Suprapubic skin (tissue), 4 donors: ENCODE measurements at regions not wholly inside any gene's neighbourhood (a gene's known extent, or its start where the extent isn't known, plus 50 kb on each side); places are given as distances from the start of the nearest gene placed in this dataset.

Experiments
- DNase-seq, 2 donors: peaks; one replicate each; pipeline ENCODE4 v3.0.0-alpha.2; 2019; ENCODE audit warnings: low spot score in 2 of 2
- H3K27ac ChIP-seq: fragments of 200-600 bp; sonication (generic); one replicate; pipeline ENCODE4 v1.5.1; 2019
- H3K27me3 ChIP-seq: fragments of 200-600 bp; sonication (generic); one replicate; pipeline ENCODE4 v1.5.1; 2019
- H3K36me3 ChIP-seq: fragments of 200-600 bp; sonication (generic); one replicate; pipeline ENCODE4 v1.5.1; 2019
- H3K4me1 ChIP-seq: fragments of 200-600 bp; sonication (generic); one replicate; pipeline ENCODE4 v1.5.1; 2019
- H3K4me3 ChIP-seq: fragments of 200-600 bp; sonication (generic); one replicate; pipeline ENCODE4 v1.5.1; 2019; ENCODE audit warnings: mild to moderate bottlenecking
- H3K9me3 ChIP-seq: fragments of 200-600 bp; sonication (generic); one replicate; pipeline ENCODE4 v1.5.1; 2019
- EP300 ChIP-seq: sonication (generic); formaldehyde crosslinking; IDR thresholded peaks from one replicate; pipeline ENCODE4 v1.6.1; 2017; ENCODE audit warnings: antibody characterized with exemption
- POLR2A ChIP-seq, 2 donors: fragments of 450-650 bp; IDR thresholded peaks; one replicate each; pipeline ENCODE4 v1.6.1; 2017; ENCODE audit warnings: antibody characterized with exemption in 2 of 2, mild to moderate bottlenecking in 2 of 2, moderate library complexity in 2 of 2
- POLR2AphosphoS5 ChIP-seq, 3 donors: sonication (generic); formaldehyde crosslinking; IDR thresholded peaks; one replicate each; pipeline ENCODE4 v1.6.1; 2017; ENCODE audit warnings: antibody characterized with exemption in 3 of 3
- WGBS: methylation state at CpG from one replicate; pipeline ENCODE4 v1.1.5; 2018; 5-methylcytosine and 5-hydroxymethylcytosine counted together
- TF ChIP-seq, protein P1 (sequence below), 2 donors: fragments of 200-600 bp in 1 of 2; fragments of 450-650 bp in 1 of 2; sonication (generic) in 1 of 2; IDR thresholded peaks; one replicate each; pipeline ENCODE4 v1.5.1; 2016 to 2019; ENCODE audit warnings: antibody characterized with exemption in 2 of 2, mild to moderate bottlenecking in 1 of 2, moderate library complexity in 1 of 2

DNA sequence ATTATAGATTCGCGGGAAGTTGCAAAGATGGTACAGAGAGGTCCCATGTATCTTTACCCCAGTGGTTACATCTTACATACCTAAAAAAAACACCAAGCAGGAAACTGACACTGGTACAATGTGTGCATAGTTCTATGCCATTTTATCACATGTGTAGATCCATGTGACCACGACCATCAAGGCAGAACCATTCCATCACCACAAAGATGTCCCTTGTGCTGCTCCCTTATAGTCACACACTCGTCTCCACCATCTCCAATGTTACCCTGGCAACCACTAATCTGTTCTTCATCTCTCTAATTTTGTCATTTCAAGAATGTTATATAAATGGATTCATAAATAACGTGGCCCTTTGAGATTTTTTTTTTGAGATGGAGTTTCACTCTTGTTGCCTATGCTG lies 156.9 kb upstream of the MAGI3 start:
- no peaks in the 10 kb centered on the region for H3K36me3 ChIP-seq
- TF ChIP-seq, protein P1, sequence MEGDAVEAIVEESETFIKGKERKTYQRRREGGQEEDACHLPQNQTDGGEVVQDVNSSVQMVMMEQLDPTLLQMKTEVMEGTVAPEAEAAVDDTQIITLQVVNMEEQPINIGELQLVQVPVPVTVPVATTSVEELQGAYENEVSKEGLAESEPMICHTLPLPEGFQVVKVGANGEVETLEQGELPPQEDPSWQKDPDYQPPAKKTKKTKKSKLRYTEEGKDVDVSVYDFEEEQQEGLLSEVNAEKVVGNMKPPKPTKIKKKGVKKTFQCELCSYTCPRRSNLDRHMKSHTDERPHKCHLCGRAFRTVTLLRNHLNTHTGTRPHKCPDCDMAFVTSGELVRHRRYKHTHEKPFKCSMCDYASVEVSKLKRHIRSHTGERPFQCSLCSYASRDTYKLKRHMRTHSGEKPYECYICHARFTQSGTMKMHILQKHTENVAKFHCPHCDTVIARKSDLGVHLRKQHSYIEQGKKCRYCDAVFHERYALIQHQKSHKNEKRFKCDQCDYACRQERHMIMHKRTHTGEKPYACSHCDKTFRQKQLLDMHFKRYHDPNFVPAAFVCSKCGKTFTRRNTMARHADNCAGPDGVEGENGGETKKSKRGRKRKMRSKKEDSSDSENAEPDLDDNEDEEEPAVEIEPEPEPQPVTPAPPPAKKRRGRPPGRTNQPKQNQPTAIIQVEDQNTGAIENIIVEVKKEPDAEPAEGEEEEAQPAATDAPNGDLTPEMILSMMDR (IDR thresholded peaks at IDR 0.05) = no peak
- TF ChIP-seq EP300 (no peak), POLR2AphosphoS5 (IDR thresholded peaks at IDR 0.05) (no peak), POLR2A (IDR thresholded peaks at IDR 0.05) (no peak)
- H3K9me3 ChIP-seq = no peaks in the 10 kb centered on the region
- no peaks in the 10 kb centered on the region for H3K4me1 ChIP-seq
- H3K27me3 ChIP-seq = peaks cover 3% of the 10 kb centered on the region
- 84% methylated on average over 5 of the region's 5 CpGs for WGBS
- H3K27ac ChIP-seq = no peak overlapping the region
- H3K4me3 ChIP-seq = no peak overlapping the region
- no peak for DNase-seq

DNA sequence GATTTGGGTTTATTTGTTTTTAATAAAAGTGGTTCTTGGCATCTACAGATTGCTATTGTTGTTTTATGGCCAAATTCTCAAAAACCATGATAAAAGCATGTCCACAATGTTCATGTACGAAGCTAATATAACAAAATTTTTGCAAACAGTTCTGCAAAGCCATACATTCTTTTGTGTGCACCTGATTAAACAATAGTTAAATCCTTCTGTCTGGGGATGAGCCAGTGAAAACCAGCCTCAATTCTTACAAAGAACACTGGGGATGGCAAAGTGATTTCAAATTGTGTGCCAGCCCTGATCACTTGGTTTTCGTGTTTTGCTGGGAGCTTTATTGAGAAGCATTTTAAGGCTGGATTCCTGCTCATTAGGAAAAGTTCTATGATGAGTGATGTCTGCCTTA lies 149.1 kb upstream of the MAGI3 start:
- WGBS = 36% methylated on average over 2 of the region's 2 CpGs
- no peak for DNase-seq
- no peak for TF ChIP-seq EP300
- TF ChIP-seq POLR2A (IDR thresholded peaks at IDR 0.05) = no peak
- TF ChIP-seq POLR2AphosphoS5 (IDR thresholded peaks at IDR 0.05) = no peak
- TF ChIP-seq, protein P1 (IDR thresholded peaks at IDR 0.05) = no peak

GRCh38 chr1:113242481-113242880 lies 147.8 kb upstream of the MAGI3 start:
- TF ChIP-seq, protein P1 (IDR thresholded peaks at IDR 0.05) = no peak
- TF ChIP-seq EP300 (no peak), POLR2A (IDR thresholded peaks at IDR 0.05) (no peak), POLR2AphosphoS5 (IDR thresholded peaks at IDR 0.05) (no peak)
- Histone ChIP-seq H3K9me3 (no peaks in the 10 kb centered on the region), H3K4me1 (peaks cover 11% of the 10 kb centered on the region), H3K36me3 (no peaks in the 10 kb centered on the region), H3K27ac (no peak overlapping the region), H3K27me3 (no peaks in the 10 kb centered on the region), H3K4me3 (no peak overlapping the region)
- no peak for DNase-seq
- 34% methylated on average over 5 of the region's 5 CpGs for WGBS

More for the DNA sequence above, 149.1 kb upstream of the MAGI3 start:
- no peak overlapping the region for H3K4me3 ChIP-seq
- no peaks in the 10 kb centered on the region for H3K9me3 ChIP-seq
- H3K4me1 ChIP-seq = peaks cover 6% of the 10 kb centered on the region
- H3K27me3 ChIP-seq = no peaks in the 10 kb centered on the region
- no peak overlapping the region for H3K27ac ChIP-seq
- no peaks in the 10 kb centered on the region for H3K36me3 ChIP-seq

DNA sequence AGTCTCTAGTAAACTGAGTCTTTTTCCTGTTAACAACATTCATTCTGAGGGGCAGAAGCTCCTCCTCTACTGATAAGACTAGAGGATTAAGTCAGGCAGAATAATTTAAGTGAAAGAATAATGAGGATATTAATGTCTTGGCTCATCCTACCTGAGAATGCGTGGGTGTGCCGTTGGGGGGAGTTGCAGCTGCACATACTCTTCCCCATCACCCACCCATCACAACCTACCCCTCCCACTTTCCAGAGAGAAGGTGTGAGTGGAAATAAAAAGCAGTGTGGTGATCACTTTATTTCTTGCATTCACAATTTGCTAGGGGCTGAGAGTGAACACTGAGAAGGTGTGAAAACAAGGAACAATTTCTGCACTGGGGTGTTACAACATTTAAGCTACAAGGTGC lies 146.8 kb upstream of the MAGI3 start:
- Histone ChIP-seq H3K4me1 (peaks cover 22% of the 10 kb centered on the region), H3K36me3 (no peaks in the 10 kb centered on the region), H3K27ac (no peak overlapping the region), H3K4me3 (no peak overlapping the region), H3K27me3 (no peaks in the 10 kb centered on the region), H3K9me3 (no peaks in the 10 kb centered on the region)
- no peak for DNase-seq
- WGBS = 49% methylated on average over 2 of the region's 2 CpGs
- TF ChIP-seq POLR2AphosphoS5 (IDR thresholded peaks at IDR 0.05) (no peak), EP300 (no peak), POLR2A (IDR thresholded peaks at IDR 0.05) (no peak)
- TF ChIP-seq, protein P1 (IDR thresholded peaks at IDR 0.05) = no peak

DNA sequence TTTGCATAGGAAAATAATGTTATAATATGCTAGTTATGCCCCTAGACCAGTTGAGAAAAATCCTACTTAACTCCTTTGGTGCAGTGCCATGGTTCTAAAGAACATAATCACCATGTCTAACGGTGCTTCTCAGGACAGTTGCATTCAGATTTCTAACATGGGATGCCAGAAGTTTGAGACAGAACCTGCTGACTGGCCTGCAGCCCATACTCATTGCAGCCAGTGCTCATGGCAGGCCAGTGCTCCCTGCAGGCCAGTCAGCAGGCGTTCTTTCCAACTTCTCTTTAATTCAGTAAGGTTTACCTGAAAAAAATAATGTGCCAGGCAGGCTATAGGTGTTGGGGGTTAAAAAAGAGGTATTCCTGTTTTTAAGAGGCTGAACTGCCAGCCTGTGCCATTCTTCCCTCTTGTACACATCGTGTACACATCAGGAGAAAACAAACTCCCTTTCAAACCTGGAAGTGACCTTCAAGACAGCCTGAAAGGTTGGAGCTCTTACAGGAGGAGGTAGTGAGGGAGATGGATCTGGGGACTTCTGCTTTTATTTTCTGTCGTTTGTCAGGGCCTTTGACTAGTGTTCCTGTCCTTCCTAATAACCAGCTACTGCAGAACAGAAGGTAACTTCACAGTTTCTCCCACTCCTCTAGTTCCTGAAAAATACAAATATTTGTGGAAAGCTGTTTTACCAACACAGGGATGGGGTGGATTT lies 146.0 kb upstream of the MAGI3 start:
- no peak overlapping the region for H3K27ac ChIP-seq
- no peaks in the 10 kb centered on the region for H3K27me3 ChIP-seq
- H3K4me3 ChIP-seq = no peak overlapping the region
- H3K4me1 ChIP-seq = peaks cover 22% of the 10 kb centered on the region
- TF ChIP-seq EP300 = no peak
- TF ChIP-seq, protein P1 (IDR thresholded peaks at IDR 0.05) = no peak
- TF ChIP-seq POLR2AphosphoS5 (IDR thresholded peaks at IDR 0.05) = no peak
- TF ChIP-seq POLR2A (IDR thresholded peaks at IDR 0.05) = no peak
- no peaks in the 10 kb centered on the region for H3K9me3 ChIP-seq
- WGBS = 62% methylated on average over 4 of the region's 4 CpGs
- no peaks in the 10 kb centered on the region for H3K36me3 ChIP-seq
- no peak for DNase-seq
